GM18517 (cell line): ENCODE measurements at regions not wholly inside any gene's neighbourhood (a gene's known extent, or its start where the extent isn't known, plus 50 kb on each side); places are given as distances from the start of the nearest gene placed in this dataset.

Source experiments
- ATAC-seq: cut with Tn5 transposase; IDR thresholded peaks from one replicate; pipeline ENCODE4 v1.9.1; 2021; ENCODE audit warnings: mild to moderate bottlenecking, moderate library complexity; ENCODE audit not compliant: unreplicated experiment

DNA sequence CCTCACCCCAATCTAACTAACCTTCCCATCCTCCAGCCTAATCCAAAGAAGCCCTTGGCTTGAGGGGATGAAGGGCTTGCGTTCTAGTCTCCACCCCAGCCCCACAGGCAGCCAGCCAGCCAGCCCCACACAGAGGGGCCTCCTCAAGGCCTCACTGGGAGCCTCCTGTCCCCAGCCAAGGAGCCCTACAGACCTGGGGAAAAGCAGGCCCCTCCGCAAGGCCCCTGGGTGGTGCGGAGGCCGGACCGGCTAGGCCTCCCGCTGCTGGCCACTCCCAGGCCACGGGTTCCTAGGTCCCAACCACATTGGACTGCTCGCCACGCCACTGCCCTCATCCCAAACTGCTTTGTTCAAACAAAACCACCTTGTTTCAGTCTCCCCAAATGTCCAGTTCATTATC is 78.0 kb downstream of the ZIC5 start:
- ATAC-seq = no peak

DNA sequence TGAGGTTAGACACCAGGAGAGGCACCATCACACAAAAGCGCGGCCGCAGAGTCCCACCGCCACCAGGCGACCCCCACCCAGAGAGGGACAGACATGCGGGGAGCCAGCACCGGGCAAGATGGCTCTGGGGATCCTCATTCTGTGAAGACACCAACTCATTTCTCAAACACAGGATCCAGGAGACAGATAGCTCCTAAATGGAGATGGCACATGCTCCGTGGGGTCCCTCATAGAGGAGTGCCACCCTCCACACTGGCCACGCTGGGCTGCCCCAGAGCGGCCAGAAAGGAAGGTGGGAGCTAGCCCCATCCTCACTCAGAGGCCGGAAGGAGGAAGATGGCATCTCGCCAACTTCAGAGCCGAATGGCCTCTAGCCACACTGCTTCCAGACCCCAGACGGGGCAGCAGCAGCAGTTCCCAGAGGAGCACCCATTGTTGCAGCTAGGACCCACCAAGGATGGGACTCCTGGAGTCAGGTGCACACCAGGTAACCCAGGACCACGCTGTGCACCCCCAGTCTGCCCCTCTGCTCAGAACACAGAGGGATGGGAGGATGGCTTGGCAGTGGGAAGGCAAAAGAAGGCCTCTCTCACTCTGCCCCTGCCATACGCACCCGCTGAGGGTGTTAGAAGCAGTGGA is 78.6 kb downstream of the ZIC5 start:
- ATAC-seq = no peak

GRCh38 chr13:99892196-99892613 is 79.4 kb downstream of the ZIC5 start:
- ATAC-seq = no peak

DNA sequence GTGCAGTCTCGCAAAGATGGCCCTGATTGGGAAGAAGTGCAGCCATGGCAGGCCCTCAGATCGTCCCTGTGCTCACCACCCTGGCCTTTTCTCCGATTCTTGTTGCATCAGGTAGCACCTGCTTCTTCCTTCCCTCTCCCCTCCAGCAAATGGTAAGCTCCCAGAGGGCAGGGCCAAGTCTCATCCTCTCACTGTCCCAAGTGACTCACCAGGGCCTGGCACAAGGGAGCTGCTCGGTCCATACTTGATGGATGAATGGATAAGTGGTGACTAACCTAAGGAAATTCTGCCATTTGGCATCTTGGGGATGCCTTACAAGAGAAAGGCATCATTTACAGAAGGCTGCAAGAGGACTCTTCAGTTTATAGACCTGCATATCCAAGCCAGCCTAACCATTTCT is 84.9 kb downstream of the ZIC5 start:
- no peak for ATAC-seq

- no peak for ATAC-seq
These were observed 86.7 kb downstream of the ZIC5 start for GRCh38 chr13:99884913-99885312.

DNA sequence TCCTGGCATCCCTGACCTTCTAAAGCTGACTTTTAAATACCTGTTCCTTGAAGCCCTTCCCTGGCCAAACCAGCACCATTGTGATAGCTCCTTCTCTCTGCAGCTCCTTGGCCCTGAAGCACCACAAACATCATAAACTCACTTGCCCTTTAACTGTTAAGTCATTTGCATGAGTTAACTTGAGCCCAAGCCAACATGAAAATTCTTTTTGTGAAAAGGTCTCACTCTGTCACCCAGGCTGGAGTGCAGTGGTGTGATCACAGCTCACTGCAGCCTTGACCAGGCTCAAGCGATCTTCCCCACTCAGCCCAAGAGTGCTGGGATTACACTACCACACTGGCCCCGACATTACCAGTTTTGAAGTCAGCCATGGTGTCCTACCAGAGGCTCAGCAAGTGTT is 87.8 kb downstream of the ZIC5 start:
- ATAC-seq = no peak

DNA sequence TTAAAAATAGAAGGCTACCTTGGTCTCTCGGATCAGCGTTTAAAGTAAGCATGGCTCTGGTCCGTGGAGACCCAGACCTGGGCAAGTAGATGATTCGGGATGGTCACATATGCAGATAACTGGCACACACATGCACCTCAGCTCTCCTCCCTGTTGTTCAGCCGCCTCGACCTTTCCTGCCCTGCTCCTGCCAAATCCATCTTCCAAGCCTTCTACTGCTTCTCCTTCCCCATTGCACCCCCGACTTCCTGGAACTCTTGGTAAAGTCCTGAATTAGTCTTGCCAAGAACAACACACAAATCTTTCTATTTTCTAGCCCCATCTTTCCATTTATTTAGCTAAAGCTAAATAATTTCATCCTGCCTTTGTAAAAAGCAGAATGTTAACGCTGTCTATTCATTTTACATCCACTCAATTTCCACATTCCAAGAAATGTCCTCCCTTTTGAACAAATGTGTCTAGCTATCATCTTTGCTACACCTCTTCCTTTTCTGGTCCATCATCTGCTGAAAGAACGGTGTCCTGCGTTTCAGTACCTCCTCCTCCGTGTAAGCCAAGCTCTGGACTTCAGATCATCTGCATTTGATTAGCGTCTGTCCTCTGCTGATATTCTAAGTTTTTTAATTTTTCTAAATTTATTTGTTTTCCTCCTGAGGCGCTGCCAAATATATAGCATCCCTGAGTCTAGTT is 92.5 kb downstream of the ZIC5 start:
- ATAC-seq = no peak

DNA sequence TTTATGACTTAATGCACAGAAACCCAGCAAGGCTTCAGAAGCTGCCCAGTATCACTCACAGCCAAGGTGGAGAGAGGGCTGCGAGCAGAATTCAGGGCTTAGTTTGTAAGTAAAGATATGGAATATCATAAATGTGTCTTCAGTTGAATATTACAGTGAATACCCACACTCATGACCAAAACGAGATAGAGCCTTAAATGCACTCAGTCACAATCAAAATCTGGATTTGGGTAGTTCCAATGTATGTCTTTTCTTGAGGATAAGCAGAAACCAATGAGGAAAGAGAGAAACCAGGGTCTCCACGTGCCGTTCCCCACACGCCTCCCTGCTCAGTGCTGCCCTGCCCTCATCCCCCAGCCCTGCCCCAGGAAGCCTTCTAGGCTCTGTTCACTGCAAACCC is 94.9 kb downstream of the ZIC5 start:
- no peak for ATAC-seq

DNA sequence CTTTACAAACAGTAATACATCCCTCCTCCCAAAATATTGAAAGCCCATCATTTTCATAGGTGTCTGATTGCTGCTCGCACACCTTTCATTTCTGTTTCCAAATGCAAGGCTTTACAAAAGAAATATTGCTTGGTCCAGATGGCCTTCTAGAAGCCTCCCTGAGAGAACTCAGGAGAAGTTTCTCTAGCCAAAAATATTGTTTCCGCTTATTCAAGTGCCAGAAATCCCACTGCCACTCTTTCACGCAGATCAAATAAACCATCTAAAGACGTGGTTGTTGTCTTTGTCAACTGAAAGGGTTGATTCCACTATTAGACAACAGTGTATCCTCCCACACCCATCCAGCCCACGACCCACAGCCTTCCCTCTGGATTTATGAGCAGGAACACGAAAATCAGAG is 96.2 kb downstream of the ZIC5 start:
- ATAC-seq = no peak

DNA sequence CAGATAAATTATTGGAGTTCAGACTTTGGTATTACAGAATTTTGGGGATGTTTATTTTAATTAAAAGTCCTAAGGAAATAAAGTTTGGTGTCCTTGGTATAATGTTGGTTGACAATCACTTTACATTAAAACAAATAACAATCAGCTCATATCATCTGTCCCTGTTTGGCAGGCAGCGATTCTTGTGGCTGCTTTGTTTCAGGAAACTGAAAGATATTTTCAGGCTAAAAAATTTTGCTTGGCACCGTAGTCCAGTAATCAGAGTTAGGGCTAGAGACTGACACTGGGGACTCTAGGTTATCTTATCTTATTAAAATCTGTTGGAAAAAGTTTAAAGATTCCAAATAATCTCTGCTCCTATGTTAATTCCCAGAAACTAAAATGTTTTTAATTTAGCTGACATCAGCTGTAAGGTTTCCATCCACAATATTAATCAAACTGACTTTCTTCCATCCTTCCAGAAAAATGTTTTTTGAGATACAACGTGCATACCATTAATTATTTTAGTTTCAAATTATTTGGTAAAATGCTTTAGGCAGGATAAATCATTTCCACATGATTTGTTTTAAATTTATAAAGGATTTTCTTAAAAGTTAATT is 97.6 kb downstream of the ZIC5 start:
- ATAC-seq = no peak

DNA sequence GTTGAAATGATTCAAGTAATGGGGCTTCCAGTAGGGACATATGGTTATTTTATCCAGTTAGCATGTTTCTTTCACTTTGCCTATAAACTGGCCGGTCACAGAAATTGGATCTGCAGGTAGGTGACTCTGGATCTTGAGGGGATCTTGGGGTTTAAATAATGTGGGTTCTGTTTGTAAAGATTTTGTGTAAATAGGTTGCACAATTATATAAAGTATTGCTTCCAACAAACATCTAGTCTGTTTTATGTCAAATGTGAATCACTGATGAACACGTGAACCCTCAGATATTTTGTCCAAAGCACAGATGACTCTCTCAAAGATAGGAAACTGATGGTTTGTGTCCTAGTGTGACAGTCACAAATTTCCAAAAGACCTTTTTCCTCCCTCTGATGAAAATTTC is 98.4 kb downstream of the ZIC5 start:
- no peak for ATAC-seq

DNA sequence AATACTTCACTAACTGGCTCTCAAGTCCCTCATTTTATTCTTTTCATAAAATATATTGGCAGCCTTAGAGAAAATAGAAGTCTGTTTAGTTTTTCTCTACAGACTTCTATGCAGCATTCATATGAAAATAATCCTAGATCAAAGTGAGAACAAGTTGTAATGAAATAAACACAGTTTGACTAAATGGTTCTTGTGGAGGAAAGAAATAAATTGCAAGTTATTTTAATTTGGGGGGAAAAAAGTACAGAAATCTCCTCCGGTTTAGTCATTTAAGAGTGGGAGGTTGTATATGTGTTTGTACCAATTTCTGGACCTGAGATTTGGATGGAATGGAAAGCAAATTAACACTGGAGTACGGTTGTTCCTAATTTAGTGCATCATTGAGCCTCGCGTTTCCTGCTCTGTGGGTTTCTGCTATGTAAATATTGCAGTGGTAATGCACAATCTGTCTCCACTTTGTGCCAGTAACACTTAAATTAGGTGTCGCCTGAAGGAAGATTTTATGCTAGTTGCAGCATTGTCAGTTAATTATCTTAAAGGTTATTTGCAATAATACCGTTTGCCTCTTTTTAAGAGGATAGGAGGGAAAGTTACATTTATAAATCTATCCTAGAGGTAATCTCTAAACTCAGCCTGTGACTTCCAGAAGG is 100.2 kb downstream of the ZIC5 start:
- no peak for ATAC-seq

DNA sequence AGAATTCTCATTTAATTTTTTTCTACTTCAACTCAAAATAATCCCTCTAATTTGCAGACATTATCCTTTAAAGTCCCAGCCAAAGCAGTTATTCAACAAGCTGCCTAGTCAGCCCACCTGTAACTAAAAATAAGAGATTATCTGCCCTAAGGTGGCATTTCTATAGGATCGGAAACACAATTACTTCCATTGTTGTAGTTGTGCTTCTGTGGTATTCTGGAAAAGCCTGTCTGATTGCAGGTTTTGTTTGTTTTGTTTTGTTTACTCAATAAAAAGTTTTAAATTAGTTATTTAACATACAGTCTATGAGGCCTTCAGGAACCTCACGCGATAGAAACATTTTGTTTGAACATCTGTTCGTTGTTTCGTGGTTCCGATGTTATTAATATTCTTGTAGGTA is 101.0 kb downstream of the ZIC5 start:
- ATAC-seq = no peak

DNA sequence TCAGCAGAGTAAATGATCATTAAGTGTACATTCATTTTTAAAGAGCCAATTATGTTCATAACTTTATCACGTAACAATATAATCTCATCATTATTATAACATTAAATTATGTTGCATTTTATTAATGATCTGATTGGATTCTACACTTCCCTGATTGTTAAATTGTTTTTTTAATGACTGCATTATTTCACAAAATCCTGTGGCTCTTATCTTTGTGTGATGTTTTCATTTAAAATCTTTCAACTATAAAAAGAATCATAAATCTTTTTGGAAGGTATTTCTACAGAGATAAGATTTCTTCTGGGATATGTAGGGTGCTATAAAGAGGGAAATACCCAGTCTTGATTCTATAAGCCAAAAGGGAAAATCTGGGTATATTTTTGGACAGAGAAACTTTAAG is 101.7 kb downstream of the ZIC5 start:
- ATAC-seq = no peak

- no peak for ATAC-seq
These were observed 102.8 kb downstream of the ZIC5 start for GRCh38 chr13:99868767-99869166.

- ATAC-seq = no peak
These were observed 103.9 kb downstream of the ZIC5 start for GRCh38 chr13:99867535-99868257.

GRCh38 chr13:99866781-99867180 is 104.8 kb downstream of the ZIC5 start:
- no peak for ATAC-seq

DNA sequence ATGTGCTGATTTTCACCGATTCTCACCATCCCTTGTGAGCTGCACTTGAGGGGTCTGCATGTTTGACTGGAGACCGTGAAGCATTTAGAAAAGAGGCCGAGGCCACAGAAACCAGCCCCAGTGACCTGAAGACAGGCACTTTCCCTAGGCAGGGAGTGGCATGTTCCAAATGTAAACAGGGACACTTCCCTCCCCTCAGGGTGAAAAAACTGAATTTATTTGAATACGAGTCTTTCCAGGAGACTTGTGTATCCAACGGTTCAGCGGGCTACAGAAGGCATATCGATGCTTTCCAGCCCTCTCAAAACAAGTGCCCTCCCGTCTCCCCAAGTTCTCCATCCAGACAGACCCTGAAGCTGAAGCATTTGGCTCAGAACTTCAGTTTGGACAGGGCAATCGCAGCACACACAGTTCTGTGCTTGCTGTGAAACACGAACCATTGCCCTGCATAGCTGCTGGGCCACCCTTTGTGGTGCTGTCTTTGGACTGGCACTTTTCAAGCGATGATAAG is 106.1 kb downstream of the ZIC5 start:
- no peak for ATAC-seq

DNA sequence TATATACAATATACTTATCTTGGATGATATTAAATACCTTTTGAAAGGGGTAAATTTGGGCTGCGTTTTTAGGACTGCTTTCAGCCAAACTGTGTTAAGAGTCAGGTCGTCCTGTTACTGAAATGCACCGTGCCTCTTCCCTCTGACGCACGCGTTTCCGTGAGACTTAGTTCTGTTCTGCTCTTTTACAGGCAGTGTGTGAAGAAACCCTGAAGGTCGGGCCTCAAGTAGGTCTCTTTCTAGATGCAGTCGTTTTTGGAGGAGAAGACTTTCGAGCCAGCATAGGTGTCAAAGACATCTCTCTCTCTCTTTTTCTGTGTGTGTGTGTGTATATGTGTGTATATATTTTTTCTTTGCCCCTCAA is 107.0 kb downstream of the ZIC5 start:
- ATAC-seq = no peak

DNA sequence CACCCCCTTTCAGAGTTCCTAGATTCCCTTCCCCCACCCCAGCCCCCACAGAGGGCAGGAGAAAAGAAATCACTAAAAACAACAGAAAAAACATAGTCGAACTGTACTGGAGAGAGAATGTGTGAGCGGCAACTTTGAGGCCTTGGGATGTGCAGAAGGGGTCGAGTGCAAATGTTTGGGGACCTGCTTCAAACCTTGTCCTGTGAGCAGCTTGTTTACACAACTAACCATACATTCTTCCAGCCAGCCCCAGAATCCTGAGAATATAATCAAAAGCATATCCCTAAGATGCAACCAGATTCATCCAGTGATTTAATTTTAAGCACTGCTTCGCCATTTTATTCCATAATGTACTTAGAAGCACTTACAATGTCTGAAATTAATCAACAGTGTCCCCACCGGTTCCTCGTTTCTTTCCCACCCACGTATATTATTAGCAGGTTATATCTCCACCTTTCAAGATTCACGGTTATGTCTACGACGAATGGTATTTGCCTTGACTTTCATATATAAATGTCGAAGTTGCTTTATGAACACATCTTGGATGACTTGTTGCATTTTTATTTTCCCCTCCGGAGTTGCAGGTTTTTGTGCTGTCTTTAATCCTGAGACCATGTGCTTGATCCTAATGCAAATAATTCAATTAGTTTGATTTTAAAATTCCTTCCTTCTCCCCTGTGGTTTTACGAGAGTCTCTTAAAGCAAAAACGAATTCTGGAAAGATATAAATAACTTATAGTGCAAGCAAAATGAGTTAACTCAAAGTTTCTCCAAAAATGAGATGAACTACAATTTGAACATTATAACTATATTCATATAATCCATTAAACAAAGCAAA is 107.6 kb downstream of the ZIC5 start:
- no peak for ATAC-seq
